ENCODE measurements at regions not wholly inside any gene's neighbourhood (a gene's known extent, or its start where the extent isn't known, plus 50 kb on each side); places are given as distances from the start of the nearest gene placed in this dataset.

DNA sequence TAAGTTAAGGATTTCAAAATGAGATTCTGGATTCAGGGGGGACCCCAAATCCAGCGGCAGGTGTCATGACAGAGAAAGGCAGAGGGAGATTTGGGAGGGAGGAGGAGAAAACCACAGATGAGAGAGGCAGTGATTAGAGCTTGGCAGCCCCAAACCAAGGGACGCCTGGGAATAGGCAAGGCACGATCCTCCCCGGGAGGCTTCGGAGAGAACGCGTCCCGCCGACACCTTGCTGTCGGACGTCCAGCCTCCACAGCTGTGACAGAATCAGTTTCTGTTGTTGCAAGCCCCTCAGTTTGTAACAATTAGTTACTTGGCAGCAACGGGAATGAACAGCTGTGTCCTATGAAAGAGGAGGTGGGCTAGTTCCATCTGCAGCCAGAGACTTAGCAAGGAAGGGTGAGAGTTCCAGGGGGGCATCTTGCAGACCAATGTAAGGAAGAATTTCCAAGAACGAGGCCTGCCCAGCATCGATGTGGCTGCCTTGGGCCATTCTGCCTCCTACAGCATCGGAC is 110.7 kb upstream of the SDK2 start:
- DNase-seq (ENCODE audit: low read depth) = no peak

DNA sequence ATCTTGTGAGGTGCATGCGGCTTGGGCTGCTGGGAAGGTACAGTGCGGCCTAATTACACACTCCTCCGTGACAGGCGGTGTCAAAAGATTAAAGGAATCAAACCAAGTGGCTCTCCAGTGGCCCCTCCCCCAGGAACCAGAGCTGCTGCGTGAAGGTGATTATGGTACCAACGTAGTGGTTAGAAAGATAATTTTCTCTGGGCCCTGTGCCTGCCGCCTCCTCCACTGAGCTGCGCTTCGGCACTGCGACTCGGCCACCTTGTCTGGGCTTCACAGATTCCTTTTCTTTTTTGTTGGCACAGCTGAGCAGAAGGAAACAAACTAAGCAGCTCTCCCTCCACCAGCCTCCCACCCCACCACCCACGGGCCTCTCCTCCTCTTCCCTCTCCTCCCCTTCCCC is 113.2 kb upstream of the SDK2 start:
- no peak for DNase-seq (ENCODE audit: low read depth)

DNA sequence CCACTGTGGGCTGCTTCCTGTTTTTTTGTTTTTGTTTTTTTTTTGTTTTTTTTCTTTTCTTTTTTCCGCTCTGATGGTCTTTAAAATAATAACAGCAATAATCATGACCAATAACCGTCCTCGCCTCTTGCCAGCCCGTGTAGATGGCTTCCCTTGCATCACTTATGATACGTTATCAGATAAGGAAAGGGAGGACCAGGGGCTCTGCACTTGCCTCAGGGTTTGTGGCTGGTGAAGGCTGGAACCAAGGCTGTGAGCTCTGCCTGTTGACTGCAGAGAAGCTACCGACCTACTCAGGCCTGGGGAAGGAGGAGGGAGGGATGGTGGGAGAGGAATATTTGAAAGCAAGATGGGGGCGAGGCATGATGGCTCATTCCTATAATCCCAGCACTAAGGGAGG is 114.0 kb upstream of the SDK2 start:
- DNase-seq (ENCODE audit: low read depth) = no peak

DNA sequence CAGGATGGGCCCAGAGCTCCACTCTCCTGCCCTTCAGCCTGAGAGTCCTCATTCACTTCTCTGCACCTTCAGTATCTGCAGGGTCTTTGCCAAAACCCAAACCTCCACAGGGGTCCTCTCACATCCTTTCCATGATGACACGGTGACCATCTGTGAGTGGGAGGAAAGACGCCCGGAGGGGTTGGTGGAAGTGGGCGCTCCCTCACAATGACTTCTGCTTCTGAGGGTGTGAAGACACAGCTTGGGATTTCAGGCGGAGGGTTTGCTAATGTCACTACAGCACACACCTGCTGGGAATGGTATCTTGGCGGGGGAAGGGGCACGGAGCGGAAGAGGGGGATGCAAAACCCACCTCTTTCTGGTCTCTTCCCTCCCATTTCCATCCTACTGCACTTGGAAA is 115.1 kb upstream of the SDK2 start:
- no peak for DNase-seq (ENCODE audit: low read depth)

DNA sequence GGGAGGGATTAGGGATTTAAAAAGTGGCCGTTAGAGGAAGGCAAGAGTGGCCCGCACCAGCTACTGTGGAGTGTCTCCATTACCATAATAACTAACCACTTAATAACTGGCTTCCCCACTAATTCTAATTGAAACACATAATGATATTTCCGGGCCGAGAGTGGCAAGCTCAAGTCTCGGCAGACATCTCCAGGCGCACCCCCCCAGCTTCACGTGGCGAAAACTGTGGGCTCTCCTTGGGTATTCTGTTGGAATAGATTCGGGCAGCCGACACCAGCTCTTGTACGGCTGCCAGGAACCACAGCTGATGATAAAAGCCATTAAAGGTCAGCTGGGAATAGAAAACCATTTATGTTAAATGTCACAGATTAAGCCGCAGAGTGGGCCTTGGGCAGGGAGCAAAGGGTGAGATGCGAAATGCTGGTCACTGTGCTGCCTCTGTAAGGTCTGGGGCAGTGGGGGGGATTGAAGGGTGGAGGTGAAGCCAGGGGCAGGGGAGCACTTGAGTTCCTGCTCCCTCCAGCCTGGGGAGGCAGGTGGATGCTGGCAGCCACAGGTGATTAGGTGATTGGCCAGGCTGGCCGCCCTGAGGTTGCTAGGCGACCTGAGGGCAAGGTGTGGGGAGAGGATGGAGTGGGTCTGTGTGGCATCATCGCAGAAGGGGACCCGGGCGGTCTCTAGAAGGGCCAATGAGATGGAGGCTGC is 115.6 kb upstream of the SDK2 start:
- no peak for DNase-seq (ENCODE audit: low read depth)

DNA sequence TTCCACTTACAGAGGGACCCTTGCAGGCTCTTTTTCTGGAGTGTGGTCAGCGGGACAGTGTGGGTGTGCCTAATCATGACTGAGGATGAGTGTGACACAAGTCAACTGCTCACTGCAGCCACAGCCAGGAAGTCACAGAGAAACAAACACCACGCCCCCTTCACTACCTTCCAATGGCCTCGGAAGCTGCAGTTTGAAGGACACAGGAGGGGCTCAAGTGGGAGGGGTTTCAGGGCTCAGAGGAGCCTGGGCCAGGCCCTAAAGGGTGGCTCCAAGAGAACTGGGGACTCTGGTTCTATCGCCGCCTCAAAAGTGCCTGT is 116.2 kb upstream of the SDK2 start:
- DNase-seq (ENCODE audit: low read depth) = no peak

DNA sequence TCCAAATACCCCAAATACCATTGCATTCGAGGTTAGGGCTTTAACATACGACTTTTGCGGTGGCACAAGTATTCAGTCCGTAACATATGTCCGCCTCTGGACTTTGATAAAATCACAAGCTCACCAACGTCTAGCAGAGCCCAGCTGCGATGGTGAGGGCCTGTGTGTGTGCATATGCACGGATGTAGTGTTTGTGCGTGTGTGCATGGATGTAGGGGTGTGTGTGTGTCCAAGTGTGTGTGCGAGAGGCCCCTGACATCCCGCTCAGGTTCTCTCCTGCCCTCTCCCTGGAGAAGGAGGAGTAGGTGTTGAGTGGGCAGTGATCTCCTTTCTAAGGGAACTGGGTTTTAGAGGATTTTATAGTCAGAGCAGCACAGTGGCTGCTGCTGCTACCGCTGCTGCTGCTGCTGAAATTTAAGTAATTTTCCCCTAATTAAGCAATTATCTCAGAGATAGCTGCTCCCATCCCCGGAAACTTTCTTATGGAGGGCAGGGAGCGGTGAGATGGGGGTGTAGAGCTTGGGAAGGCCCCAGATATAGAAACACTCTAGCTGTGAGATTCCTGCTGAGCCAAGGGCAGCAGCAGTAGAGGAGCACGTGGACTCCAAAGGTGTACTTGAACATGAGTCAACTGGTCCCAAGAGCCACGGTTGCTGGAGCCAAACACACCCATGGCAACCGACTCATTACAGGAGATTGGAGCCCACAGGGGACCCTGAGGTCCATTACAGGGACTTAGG is 121.7 kb upstream of the SDK2 start:
- DNase-seq (ENCODE audit: low read depth) = no peak

DNA sequence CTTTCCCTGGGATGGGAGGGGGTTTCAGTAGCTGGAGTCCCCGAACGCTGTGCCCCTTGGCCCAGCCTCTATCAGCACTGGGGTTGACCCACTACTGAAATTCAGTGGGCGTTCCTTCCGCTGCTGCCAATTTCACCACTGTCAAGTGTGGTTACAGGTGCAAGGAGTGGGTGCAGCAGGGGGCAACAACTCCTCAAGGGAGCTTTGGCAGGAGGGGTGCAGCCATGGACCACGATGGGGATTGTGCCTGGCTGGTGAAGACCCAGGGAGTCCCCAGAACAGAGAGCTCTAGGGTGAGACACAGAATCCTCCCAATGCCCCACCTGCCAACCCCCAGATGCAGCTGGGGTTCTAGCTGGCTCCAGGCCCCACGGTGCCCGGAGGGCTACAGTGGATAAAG is 123.5 kb upstream of the SDK2 start:
- DNase-seq (ENCODE audit: low read depth) = no peak

DNA sequence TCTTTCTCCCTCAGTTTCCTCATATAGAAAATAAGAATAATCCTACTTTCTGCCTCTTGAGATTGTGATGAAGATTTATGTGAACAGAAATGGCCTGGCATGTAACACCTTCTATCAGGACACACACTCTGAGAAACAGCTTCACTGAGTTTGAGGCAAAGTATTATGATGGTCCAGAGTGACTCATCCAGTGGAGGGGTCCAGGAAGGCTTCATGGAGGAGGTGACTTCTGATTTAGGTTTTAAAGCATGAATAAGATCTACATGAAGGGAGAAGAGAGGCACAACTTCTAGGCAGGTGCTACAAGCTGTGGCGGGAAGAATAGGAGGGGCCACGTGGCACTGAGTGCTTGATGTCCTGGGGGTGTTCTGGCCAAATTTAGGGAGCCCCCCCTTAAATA is 124.4 kb upstream of the SDK2 start:
- DNase-seq (ENCODE audit: low read depth) = no peak

DNA sequence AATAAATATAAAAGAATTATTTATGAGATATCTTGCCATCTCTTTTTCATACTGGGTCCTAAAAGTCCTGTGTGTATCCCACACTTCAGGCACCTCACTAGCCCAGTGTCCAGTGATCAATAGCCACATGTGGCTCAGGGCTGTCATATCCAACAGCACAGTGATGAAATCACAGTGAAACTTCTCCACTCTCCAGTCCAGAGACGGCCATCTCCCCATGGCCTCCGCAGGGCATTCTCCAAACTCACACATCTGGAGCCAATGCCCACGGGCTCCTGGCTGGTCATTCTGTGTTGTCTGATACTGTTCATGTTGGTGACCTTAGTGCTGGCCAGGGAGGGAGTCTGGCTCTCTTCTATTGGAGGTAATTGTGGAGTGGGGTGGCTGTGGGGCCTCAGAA is 125.2 kb upstream of the SDK2 start:
- no peak for DNase-seq (ENCODE audit: low read depth)

DNA sequence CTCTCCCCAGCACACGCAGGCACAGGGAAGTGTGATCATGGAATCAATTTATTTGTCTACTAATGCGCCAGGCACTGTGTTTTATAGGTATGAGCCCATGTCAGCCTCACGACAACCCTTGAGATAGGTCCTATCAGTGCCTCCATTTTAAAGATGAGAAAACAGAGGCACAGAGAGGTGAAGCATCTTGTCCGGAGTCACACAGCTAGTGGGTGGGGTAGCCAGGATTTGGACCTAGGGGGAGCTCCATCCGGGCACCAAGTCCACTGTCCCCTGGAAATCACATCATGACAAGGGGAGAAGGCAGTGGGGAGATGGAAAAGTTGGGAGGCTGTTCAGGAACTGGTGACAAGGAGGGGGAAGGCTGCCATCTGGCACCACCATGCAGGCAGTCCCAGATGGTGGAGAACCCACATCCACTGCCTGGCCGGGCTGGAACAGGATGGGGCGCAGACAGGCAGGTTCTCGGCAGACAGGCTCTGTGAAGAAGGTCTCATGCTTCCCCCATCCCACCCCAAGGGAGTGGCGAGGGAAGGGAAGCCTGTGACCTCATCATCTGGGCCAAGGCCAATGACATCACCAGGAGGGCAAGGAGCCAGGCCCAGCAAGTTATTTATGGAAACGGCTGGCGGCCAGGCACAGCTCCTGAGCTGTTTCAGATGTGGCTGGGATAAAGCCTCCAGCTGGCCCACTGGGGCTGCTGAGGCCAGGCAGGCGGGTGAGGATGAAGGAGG is 126.0 kb upstream of the SDK2 start:
- no peak for DNase-seq (ENCODE audit: low read depth)

DNA sequence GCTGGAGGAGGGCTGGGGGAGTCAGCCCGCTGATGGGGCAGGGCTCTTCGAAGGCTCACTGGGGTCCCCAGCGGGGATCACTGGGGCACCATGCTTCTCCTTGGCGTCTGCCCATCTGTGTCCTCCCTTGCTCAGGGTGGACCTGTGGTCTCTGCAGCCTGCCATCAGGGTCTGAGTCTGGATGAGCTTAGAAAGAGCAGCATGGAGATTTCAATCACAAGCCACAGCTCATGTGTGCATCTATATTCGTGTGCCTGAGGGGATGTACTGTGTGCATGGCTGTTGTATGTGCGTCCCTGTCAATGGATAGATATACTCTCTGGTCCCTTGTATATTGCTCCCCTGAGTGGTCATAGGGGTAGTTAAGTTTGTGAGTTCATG is 126.6 kb upstream of the SDK2 start:
- no peak for DNase-seq (ENCODE audit: low read depth)

DNA sequence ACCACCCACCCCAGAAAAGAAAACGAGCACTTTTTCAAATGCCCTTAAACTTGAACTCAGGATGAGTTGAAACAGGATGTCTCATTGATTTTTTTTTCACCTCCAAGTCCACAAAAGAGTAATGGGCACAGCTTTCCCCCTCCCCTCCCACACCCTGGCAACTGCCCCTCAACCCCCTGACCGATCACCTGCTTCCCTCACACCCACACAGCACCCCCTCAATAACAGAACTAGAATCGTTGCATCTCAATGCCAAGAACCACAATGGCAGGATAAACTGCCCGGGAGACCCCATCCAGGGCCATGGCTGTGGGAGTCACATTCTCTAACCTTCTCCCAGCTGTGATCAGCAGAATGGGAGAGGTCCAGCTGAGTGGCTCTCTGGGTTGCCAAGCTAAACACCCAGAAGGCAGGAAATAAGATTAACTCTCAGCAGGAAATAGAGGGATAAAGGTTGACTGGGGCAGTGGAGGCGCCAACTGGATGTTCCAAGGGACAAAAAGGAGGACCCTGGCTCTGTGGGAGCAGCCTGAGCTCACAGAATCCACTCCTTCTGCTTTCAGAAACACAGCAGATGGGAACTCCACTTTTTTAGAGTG is 128.0 kb upstream of the SDK2 start:
- no peak for DNase-seq (ENCODE audit: low read depth)

DNA sequence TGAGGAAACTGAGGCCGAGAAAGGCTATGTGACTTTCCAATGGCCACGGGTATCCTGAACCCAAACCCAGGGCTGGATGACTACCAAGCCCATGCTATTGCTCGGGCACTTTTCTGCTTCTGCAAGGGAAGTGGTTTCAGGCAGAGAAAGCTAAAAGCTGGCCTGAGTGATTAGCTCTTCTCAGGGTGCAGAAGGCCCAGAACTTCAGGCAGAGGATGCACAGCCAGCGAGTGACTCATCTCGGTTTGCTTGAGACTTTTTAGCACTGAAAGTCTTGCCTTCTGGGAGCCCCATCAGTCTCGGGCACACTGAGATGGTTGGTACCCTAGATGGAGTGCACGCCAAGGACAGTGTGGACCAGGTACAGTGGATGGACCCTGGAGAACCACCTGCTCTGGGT is 129.5 kb upstream of the SDK2 start:
- DNase-seq (ENCODE audit: low read depth) = no peak

DNA sequence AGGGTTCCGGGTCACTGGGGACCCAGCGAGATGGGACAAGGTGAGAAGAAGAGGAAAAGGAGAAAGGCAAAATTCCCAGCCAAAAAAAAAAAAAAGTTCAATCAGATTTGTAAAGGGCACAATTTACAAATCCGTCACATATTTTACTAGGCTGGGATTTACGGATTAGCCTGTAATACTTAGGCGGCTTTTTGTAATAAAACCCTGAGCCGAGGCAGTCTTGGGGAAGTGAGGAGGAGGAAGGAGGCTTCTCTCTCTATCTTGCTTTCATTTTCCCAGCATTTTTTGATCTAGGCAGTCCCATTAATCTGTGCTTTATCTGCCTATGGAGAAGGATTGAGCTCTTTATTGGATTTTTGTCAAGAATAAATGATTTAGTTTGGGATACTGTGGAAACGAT is 130.6 kb upstream of the SDK2 start:
- DNase-seq (ENCODE audit: low read depth) = no peak

DNA sequence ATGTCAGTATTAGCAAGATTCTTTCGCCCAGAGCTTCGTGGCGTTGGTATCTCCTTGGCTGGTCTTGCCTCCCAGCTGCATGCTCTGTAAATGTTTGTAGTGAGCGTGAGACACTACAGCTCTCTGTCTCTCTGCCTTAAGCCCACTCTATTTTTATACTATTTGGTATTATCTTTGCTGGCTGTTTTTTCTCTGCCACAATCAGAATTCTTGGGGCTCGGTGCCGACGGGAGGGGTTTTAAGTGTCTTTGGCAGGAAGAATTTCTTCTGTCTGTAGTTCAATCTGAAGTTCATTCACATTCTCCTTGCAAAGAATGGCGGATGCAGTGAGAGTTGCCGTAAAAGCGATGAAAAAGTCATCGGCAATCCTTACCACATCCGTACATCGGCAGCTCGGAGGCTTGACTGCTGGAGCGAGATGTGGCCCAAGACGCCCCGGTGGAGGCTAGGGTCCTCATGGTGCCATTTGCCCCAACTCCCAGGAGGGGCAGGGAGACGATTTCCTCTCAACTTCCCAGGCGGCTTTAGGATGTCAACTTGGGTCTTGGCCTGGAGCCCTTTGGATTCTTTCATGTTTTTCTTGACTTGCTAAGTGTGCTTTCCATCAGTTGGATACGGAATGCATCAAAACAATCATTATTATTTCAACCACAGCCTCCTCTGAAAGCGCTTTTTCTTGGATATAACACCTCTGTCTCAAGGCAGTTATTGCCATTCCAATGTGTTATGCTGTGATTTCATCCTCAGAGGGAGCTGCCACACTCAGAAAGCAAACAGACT is 132.3 kb upstream of the SDK2 start:
- DNase-seq (ENCODE audit: low read depth) = no peak

DNA sequence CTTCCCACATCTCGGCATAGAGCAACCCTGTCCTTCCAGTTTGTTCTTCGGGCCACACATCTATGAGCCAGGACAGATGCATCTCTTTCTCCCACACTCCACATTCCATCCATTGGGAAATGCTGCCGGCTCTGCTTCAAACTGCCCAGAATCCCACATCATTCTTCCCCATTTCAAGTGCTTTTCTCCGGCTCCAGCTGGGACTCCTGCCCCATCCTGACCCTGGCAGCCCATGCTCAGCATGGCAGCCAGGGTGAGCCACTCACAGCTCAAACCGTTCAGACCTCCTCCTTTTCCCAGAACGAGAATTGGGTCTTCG is 132.8 kb upstream of the SDK2 start:
- no peak for DNase-seq (ENCODE audit: low read depth)

DNA sequence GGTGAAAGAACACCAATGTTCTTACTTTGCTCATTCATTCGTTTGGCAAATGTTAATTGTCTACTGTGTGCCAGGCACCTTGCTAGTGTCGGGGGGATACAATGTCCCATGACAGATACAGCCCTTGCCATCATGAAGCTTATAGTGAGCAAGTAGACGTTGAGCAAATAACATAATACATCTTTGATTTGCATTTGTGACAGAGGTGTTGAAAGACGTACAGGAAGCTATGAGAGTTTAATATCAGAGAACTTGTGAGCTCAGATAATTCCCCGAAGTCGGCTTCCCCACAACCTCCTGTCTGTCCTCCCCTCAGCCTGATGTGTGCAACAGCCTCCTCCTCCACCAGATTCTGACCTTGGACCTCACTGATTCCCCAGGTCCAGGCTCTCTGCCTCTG is 138.0 kb upstream of the SDK2 start:
- no peak for DNase-seq (ENCODE audit: low read depth)

DNA sequence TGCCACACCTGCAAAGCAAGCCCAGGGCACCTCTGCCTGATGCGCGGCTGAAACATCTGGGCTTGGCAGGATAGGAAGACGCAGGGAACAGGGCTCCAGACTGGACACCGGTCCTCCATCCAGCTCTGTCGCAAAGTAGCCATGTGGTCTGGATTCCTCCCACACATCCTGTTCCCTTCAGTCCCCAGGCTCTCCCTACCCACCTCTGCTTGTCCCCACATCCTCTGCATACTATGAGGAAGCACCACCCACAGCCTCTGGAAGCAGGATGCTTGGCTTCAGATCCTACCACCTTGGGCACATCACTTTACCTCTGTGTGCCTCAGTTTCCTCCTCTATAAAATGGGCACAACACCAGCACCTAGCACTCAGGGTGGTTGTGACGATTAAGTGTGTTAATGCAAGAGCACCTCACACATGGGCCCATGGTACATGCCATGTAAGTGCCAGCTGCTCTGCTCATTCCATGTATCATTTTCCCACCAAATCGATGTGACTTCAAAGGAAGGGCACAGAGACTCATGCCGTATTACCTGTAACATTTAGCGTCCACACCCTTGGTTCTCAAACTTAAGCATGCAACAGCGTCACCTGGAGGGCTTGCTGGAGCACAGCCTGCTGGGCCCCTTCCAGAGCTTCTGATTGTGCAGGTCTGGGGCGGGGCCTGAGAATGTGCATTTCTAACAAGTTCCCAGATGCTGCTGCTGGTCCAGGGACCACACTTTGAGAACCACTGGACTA is 138.6 kb upstream of the SDK2 start:
- DNase-seq (ENCODE audit: low read depth) = no peak

DNA sequence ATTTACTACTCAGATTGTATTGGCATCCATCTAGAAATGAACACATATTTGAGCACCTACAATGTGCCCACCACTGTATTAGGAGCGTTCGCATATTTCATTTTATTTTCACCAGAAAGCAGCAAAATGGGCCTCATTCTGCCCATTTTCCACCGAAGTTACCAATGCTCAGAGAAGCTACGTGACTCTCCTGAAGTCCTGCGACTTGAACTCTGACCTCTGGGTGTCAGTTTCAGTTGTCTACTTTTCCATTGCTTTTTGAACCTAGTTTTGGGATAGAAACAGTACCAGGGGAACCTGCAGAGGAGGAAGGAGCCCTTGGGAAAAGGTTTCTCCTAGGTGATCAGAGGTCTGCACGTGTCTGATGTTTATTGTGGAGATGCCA is 139.1 kb upstream of the SDK2 start:
- no peak for DNase-seq (ENCODE audit: low read depth)

DNA sequence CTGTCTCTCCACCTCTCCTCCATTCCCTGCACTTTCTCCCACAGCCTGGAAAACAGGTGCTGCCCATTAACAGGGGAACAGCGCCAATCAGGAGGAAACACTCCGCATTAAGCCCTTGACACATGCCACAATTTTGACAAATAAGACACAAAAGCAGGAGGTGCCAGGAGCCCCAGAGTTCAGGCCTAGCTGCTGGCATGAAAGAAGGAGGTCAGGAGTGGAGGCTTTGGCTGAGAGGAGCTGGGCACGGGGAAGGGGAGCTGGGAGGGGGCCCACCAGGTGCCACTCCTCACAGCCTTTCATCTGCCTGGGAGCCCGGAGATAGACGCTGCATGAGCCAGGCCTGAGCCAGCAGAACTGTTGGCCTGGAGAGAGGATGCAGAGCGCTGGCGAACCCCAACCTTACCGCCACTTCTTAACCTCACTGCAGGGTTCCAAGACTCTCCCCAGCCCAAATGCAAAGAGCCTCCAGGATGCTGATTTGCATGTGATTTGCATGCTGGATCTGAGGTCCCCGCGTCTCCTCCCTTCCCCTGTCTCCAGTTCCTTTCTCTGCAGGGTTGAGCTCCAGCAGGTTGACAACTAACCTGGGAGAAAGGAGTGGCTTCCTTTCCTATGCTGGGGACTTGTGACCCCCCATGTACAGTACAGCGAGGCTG is 139.8 kb upstream of the SDK2 start:
- no peak for DNase-seq (ENCODE audit: low read depth)

All from stimulated activated CD8-positive, alpha-beta memory T cell treated with anti-CD3 and anti-CD28 coated beads, Interleukin-15, amount 100 ng/mL, for 1 hour (primary cell).